ENCODE measurements at regions not wholly inside any gene's neighbourhood (a gene's known extent, or its start where the extent isn't known, plus 50 kb on each side); places are given as distances from the start of the nearest gene placed in this dataset.

DNA sequence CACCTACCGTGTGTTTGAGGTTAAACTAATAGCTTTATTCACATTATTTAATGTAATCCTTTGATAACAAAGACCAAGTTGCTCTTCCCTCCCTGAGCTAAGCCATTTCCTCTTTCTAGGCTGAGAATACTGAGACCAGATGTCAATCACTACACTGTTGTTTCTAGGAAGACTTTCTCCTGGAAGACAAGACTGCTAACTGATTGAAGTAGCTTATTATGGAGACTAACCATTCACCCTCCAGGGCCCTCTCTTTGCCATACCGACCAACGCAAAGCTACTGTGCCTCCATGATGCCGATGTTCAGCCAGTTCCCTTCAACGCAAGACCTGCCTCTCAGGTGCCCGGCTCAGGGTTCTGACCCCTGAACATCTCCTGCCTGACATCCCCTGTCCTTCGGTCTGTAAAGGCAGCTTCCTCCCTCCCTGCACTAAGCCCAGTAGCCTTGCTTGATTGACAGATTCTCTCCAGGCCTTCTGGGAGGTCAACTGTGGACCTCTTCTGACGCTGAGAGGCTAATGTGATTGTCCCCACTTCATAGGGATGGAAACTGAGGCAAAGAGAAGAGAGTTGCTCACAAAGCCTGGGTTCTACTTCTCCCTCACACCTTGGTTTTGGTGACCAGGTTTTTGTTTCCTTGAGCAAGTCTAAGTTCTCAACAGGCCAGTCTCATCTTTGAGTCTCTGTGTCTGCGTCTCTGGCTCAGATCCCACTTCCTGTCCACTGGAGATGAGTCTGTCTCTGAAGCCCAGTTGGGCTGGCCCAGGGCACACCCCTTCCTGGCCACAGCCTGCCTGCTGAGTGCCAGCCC, 259.7 kb upstream of the IRX2 start:
- H3K27ac ChIP-seq (ENCODE audit: low read depth, low read length): no peak overlapping the region
- peaks cover 0 to 6% (median 4%) of the 10 kb centered on the region in 5 donors for H3K9me3 ChIP-seq (ENCODE audit: control insufficient read depth in 5 of 5, low read length in 5 of 5)
- no peaks in the 10 kb centered on the region for H3K27me3 ChIP-seq (ENCODE audit: control insufficient read depth in 5 of 5, insufficient read depth in 4 of 5, low read length in 5 of 5)
- H3K4me1 ChIP-seq (ENCODE audit: control insufficient read depth in 5 of 5, insufficient read depth in 5 of 5, low read length in 5 of 5): no peaks in the 10 kb centered on the region
- no peaks in the 10 kb centered on the region for H3K36me3 ChIP-seq (ENCODE audit: control insufficient read depth in 5 of 5, insufficient read depth in 5 of 5, low read length in 5 of 5)
- no peak overlapping the region for H3K4me3 ChIP-seq (ENCODE audit: low read depth in 1 of 5, low read length in 5 of 5)
- no peak overlapping the region for H3K9ac ChIP-seq (ENCODE audit: low read length in 5 of 5)

- H3K27ac ChIP-seq (ENCODE audit: low read depth, low read length): no peak overlapping the region
- no peaks in the 10 kb centered on the region for H3K4me1 ChIP-seq (ENCODE audit: control insufficient read depth in 5 of 5, insufficient read depth in 5 of 5, low read length in 5 of 5)
- no peak overlapping the region for H3K4me3 ChIP-seq (ENCODE audit: low read depth in 1 of 5, low read length in 5 of 5)
- H3K27me3 ChIP-seq (ENCODE audit: control insufficient read depth in 5 of 5, insufficient read depth in 4 of 5, low read length in 5 of 5): no peaks in the 10 kb centered on the region
- H3K36me3 ChIP-seq (ENCODE audit: control insufficient read depth in 5 of 5, insufficient read depth in 5 of 5, low read length in 5 of 5): no peaks in the 10 kb centered on the region
- H3K9ac ChIP-seq (ENCODE audit: low read length in 5 of 5): no peak overlapping the region
- H3K9me3 ChIP-seq (ENCODE audit: control insufficient read depth in 5 of 5, low read length in 5 of 5): peaks cover 0 to 6% (median 4%) of the 10 kb centered on the region in 5 donors
These were observed 258.9 kb upstream of the IRX2 start for GRCh38 chr5:3010301-3010952.

- no peak overlapping the region for H3K27ac ChIP-seq (ENCODE audit: low read depth, low read length)
- H3K4me1 ChIP-seq (ENCODE audit: control insufficient read depth in 5 of 5, insufficient read depth in 5 of 5, low read length in 5 of 5): no peaks in the 10 kb centered on the region
- H3K9ac ChIP-seq (ENCODE audit: low read length in 5 of 5): no peak overlapping the region
- H3K36me3 ChIP-seq (ENCODE audit: control insufficient read depth in 5 of 5, insufficient read depth in 5 of 5, low read length in 5 of 5): no peaks in the 10 kb centered on the region
- no peaks in the 10 kb centered on the region for H3K27me3 ChIP-seq (ENCODE audit: control insufficient read depth in 5 of 5, insufficient read depth in 4 of 5, low read length in 5 of 5)
- H3K9me3 ChIP-seq (ENCODE audit: control insufficient read depth in 5 of 5, low read length in 5 of 5): peaks cover 0 to 6% (median 2%) of the 10 kb centered on the region in 5 donors
- no peak overlapping the region for H3K4me3 ChIP-seq (ENCODE audit: low read depth in 1 of 5, low read length in 5 of 5)
These were observed 258.1 kb upstream of the IRX2 start for GRCh38 chr5:3009605-3010004.

GRCh38 chr5:3007577-3007976, 256.1 kb upstream of the IRX2 start:
- Histone ChIP-seq H3K4me3 (ENCODE audit: low read depth in 1 of 5, low read length in 5 of 5) (no peak overlapping the region), H3K9me3 (ENCODE audit: control insufficient read depth in 5 of 5, low read length in 5 of 5) (no peaks in the 10 kb centered on the region), H3K9ac (ENCODE audit: low read length in 5 of 5) (no peak overlapping the region), H3K27ac (ENCODE audit: low read depth, low read length) (no peak overlapping the region), H3K36me3 (ENCODE audit: control insufficient read depth in 5 of 5, insufficient read depth in 5 of 5, low read length in 5 of 5) (no peaks in the 10 kb centered on the region), H3K27me3 (ENCODE audit: control insufficient read depth in 5 of 5, insufficient read depth in 4 of 5, low read length in 5 of 5) (no peaks in the 10 kb centered on the region), H3K4me1 (ENCODE audit: control insufficient read depth in 5 of 5, insufficient read depth in 5 of 5, low read length in 5 of 5) (no peaks in the 10 kb centered on the region)

- Histone ChIP-seq H3K4me3 (ENCODE audit: low read depth in 1 of 5, low read length in 5 of 5) (no peak overlapping the region), H3K9ac (ENCODE audit: low read length in 5 of 5) (no peak overlapping the region), H3K27ac (ENCODE audit: low read depth, low read length) (no peak overlapping the region), H3K36me3 (ENCODE audit: control insufficient read depth in 5 of 5, insufficient read depth in 5 of 5, low read length in 5 of 5) (no peaks in the 10 kb centered on the region), H3K27me3 (ENCODE audit: control insufficient read depth in 5 of 5, insufficient read depth in 4 of 5, low read length in 5 of 5) (no peaks in the 10 kb centered on the region), H3K4me1 (ENCODE audit: control insufficient read depth in 5 of 5, insufficient read depth in 5 of 5, low read length in 5 of 5) (no peaks in the 10 kb centered on the region), H3K9me3 (ENCODE audit: control insufficient read depth in 5 of 5, low read length in 5 of 5) (peaks cover 0 to 3% (median 0%) of the 10 kb centered on the region in 5 donors)
These were observed 255.6 kb upstream of the IRX2 start for GRCh38 chr5:3006961-3007551.

GRCh38 chr5:3006526-3006925, 255.0 kb upstream of the IRX2 start:
- peaks cover 0 to 9% (median 5%) of the 10 kb centered on the region in 5 donors for H3K9me3 ChIP-seq (ENCODE audit: control insufficient read depth in 5 of 5, low read length in 5 of 5)
- no peak overlapping the region for H3K4me3 ChIP-seq (ENCODE audit: low read depth in 1 of 5, low read length in 5 of 5)
- H3K27ac ChIP-seq (ENCODE audit: low read depth, low read length): no peak overlapping the region
- no peak overlapping the region for H3K9ac ChIP-seq (ENCODE audit: low read length in 5 of 5)
- H3K36me3 ChIP-seq (ENCODE audit: control insufficient read depth in 5 of 5, insufficient read depth in 5 of 5, low read length in 5 of 5): no peaks in the 10 kb centered on the region
- no peaks in the 10 kb centered on the region for H3K27me3 ChIP-seq (ENCODE audit: control insufficient read depth in 5 of 5, insufficient read depth in 4 of 5, low read length in 5 of 5)
- H3K4me1 ChIP-seq (ENCODE audit: control insufficient read depth in 5 of 5, insufficient read depth in 5 of 5, low read length in 5 of 5): no peaks in the 10 kb centered on the region

DNA sequence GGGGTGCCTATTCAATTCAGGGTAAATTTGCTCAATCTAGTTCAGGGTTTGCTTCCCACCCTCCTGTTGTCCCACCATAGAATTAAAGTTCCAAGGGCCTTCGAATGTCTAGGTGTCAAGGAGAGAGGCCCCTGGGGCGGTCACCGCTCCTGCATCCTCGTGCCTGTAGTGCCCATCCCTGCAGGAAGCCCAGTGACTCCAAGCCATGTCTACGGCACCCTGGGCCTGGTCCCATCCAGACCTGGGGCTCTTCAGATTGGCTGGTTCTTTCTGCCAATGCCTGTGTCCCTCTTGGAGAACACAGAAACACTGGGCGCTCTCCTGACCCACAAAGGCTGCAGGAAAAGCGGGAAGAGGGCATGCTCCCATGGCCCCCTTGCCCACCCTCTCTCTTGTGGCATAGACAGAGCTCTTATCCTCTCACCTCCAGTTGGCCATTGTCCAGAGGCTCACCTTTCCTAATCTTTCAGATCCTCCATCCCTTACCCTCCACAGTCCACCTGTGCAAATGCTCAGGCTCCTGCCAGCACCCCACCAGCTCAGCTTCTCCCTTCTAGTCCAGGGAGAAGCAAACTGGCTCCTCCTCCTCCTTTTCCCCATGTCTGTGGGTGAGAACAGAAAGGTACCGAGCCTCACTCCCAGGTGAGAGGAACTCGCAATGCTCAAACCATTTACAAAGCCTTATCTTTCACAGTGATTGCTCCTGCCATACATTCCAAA, 253.0 kb upstream of the IRX2 start:
- Histone ChIP-seq H3K4me3 (ENCODE audit: low read depth in 1 of 5, low read length in 5 of 5) (no peak overlapping the region), H3K9ac (ENCODE audit: low read length in 5 of 5) (no peak overlapping the region), H3K27me3 (ENCODE audit: control insufficient read depth in 5 of 5, insufficient read depth in 4 of 5, low read length in 5 of 5) (peaks cover 0 to 7% (median 0%) of the 10 kb centered on the region in 5 donors), H3K27ac (ENCODE audit: low read depth, low read length) (no peak overlapping the region), H3K36me3 (ENCODE audit: control insufficient read depth in 5 of 5, insufficient read depth in 5 of 5, low read length in 5 of 5) (no peaks in the 10 kb centered on the region), H3K4me1 (ENCODE audit: control insufficient read depth in 5 of 5, insufficient read depth in 5 of 5, low read length in 5 of 5) (no peaks in the 10 kb centered on the region), H3K9me3 (ENCODE audit: control insufficient read depth in 5 of 5, low read length in 5 of 5) (peaks cover 0 to 17% (median 5%) of the 10 kb centered on the region in 5 donors)

DNA sequence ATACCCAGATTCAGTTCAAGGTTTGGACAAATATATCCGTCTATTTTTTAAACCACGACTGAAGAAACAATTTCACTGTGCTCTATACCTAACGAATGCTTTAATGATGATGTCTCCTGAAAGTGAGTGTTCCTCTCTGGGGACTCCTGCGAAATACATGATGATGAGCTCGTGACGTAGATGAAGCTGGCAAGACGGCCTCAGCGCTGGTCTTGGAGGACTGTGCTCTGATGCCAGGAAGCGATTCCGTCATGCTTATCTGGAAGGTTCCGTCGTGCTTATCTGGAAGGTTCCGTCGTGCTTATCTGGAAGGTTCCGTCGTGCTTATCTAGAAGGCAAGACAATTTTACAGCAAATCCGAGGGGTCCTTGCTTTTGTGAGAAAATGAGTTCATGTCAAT, 250.8 kb upstream of the IRX2 start:
- Histone ChIP-seq H3K27me3 (ENCODE audit: control insufficient read depth in 5 of 5, insufficient read depth in 4 of 5, low read length in 5 of 5) (peaks cover 0 to 8% (median 0%) of the 10 kb centered on the region in 5 donors), H3K36me3 (ENCODE audit: control insufficient read depth in 5 of 5, insufficient read depth in 5 of 5, low read length in 5 of 5) (no peaks in the 10 kb centered on the region)

DNA sequence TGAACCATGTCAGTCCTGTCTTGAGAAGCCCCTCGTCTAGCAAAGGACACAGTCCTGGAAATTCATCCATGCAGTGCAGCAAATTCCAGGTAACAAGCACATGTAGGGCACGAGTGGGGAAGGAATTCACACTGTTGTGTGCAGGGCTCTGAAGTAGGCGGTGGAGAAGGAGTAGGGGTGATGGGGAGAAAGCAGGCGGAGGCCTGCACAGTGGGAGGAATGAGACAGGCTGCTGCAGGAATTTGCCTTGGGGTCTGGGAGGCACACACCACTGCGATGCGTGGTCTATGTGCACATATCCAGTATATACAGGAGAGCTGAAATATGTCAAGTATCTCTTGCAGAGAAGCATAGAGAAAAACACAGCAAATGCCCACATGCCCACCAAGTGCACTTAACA, 249.2 kb upstream of the IRX2 start:
- H3K27me3 ChIP-seq (ENCODE audit: control insufficient read depth in 5 of 5, insufficient read depth in 4 of 5, low read length in 5 of 5): peaks cover 0 to 14% (median 3%) of the 10 kb centered on the region in 5 donors
- no peak overlapping the region for H3K9ac ChIP-seq (ENCODE audit: low read length in 5 of 5)
- H3K27ac ChIP-seq (ENCODE audit: low read depth, low read length): no peak overlapping the region
- H3K4me1 ChIP-seq (ENCODE audit: control insufficient read depth in 5 of 5, insufficient read depth in 5 of 5, low read length in 5 of 5): no peaks in the 10 kb centered on the region
- no peak overlapping the region for H3K4me3 ChIP-seq (ENCODE audit: low read depth in 1 of 5, low read length in 5 of 5)
- H3K36me3 ChIP-seq (ENCODE audit: control insufficient read depth in 5 of 5, insufficient read depth in 5 of 5, low read length in 5 of 5): no peaks in the 10 kb centered on the region
- peaks cover 0 to 17% (median 5%) of the 10 kb centered on the region in 5 donors for H3K9me3 ChIP-seq (ENCODE audit: control insufficient read depth in 5 of 5, low read length in 5 of 5)

More for the DNA sequence above, 250.8 kb upstream of the IRX2 start:
- no peak overlapping the region for H3K9ac ChIP-seq (ENCODE audit: low read length in 5 of 5)
- no peaks in the 10 kb centered on the region for H3K4me1 ChIP-seq (ENCODE audit: control insufficient read depth in 5 of 5, insufficient read depth in 5 of 5, low read length in 5 of 5)
- H3K4me3 ChIP-seq (ENCODE audit: low read depth in 1 of 5, low read length in 5 of 5): no peak overlapping the region
- peaks cover 0 to 17% (median 5%) of the 10 kb centered on the region in 5 donors for H3K9me3 ChIP-seq (ENCODE audit: control insufficient read depth in 5 of 5, low read length in 5 of 5)
- H3K27ac ChIP-seq (ENCODE audit: low read depth, low read length): no peak overlapping the region

Data from subcutaneous abdominal adipose tissue (tissue), 5 donors.